Stimulated activated effector memory CD8-positive, alpha-beta T cell treated with anti-CD3 and anti-CD28 coated beads, Interleukin-12 subunit alpha, Interleukin-12 subunit beta, amount 100 ng/mL, for 72 hours (primary cell): ENCODE measurements at regions not wholly inside any gene's neighbourhood (a gene's known extent, or its start where the extent isn't known, plus 50 kb on each side); places are given as distances from the start of the nearest gene placed in this dataset.

ENCODE experiments used
- ATAC-seq: fragments of 150-1000 bp; cut with Tn5 transposase; 2 replicates; pipeline ENCODE4 v1.10.0; 2021
- DNase-seq, 2 donors: peaks; one replicate each; pipeline ENCODE4 v3.0.0; 2021 to 2022; ENCODE audit warnings: low spot score in 2 of 2
- H3K27ac Mint-ChIP-seq: one replicate; pipeline ENCODE4 v1.8.0; 2022; ENCODE audit warnings: mild to moderate bottlenecking, mixed read lengths
- H3K36me3 Mint-ChIP-seq: one replicate; pipeline ENCODE4 v1.8.0; 2022; ENCODE audit warnings: mild to moderate bottlenecking, mixed read lengths
- H3K4me1 Mint-ChIP-seq: one replicate; pipeline ENCODE4 v1.8.0; 2022; ENCODE audit warnings: mixed read lengths
- H3K4me3 Mint-ChIP-seq: one replicate; pipeline ENCODE4 v1.8.0; 2022; ENCODE audit warnings: mild to moderate bottlenecking, mixed read lengths
- H3K9me3 Mint-ChIP-seq: one replicate; pipeline ENCODE4 v1.8.0; 2022; ENCODE audit warnings: mixed read lengths

DNA sequence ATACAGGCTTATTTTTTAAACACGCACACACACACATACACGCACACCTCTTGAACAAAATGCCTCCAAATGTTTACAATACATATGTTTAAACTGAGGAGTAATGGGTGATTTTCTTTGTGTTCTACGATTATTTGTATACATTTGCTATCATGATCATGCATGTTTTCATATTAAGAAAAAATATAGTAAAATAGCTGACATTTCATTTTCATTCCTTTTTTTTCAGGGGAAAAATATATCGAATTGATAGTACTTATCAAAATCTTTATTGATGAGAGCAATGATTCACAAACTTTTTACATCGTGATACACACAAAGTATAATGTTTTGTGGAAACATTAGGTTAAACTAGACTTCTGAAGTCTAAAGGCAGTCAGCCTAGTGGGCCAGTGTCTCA, 618.9 kb downstream of the TECRL start:
- Mint-ChIP-seq H3K4me3 (no peak overlapping the region), H3K27ac (no peak overlapping the region), H3K4me1 (no peaks in the 10 kb centered on the region), H3K36me3 (no peaks in the 10 kb centered on the region), H3K9me3 (peaks cover 28% of the 10 kb centered on the region)
- ATAC-seq (no peak), DNase-seq (no peak)

DNA sequence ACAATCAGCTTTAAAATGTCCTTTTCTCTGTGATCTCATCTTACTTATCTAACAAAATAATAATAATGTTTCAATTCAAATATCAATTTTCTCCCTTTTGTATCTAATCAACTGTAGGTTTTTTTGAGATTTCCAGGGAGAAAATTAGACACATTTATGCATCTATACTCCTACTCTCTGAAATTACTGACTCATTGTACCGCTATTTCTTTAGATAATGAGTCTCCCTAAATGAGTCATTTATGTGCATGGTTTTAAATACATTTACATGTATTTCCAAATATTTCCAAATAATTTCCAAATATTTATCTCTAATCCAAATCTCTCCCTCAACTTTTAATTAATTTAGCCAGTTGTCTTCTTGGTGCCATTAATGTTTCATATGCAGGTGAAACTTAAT, 621.0 kb downstream of the TECRL start:
- Mint-ChIP-seq H3K9me3 (peaks cover 26% of the 10 kb centered on the region), H3K27ac (no peak overlapping the region), H3K36me3 (no peaks in the 10 kb centered on the region), H3K4me1 (no peaks in the 10 kb centered on the region), H3K4me3 (no peak overlapping the region)
- no peak for DNase-seq
- no peak for ATAC-seq

DNA sequence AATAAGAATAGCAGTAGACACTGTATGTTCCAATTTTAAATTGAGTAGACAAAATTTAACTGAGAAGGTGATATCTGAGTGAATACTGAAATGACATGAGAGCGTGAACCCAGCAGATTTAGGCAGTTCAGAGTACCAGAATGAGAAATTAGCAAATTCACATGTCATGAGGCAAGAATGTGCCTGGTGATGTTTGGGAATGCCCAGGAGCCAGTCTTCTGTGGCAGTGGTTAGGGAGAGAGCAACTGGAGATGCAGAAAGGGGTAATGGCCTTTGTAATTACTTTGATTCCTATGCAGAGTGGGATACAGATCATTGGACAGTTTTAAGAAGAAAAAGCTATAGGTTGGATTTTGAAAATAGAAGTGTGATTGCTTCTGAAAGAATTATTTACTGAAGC, 621.9 kb downstream of the TECRL start:
- H3K4me3 Mint-ChIP-seq = no peak overlapping the region
- no peak overlapping the region for H3K27ac Mint-ChIP-seq
- H3K9me3 Mint-ChIP-seq = peaks cover 24% of the 10 kb centered on the region
- H3K36me3 Mint-ChIP-seq = no peaks in the 10 kb centered on the region
- H3K4me1 Mint-ChIP-seq = no peaks in the 10 kb centered on the region
- ATAC-seq (no peak), DNase-seq (no peak)

GRCh38 chr4:63786171-63786570, 623.1 kb downstream of the TECRL start:
- Mint-ChIP-seq H3K4me1 (no peaks in the 10 kb centered on the region), H3K9me3 (peaks cover 17% of the 10 kb centered on the region), H3K4me3 (no peak overlapping the region), H3K36me3 (no peaks in the 10 kb centered on the region), H3K27ac (no peak overlapping the region)
- no peak for DNase-seq
- no peak for ATAC-seq

- H3K4me3 Mint-ChIP-seq = no peak overlapping the region
- peaks cover 25% of the 10 kb centered on the region for H3K9me3 Mint-ChIP-seq
- H3K27ac Mint-ChIP-seq = no peak overlapping the region
- H3K36me3 Mint-ChIP-seq = no peaks in the 10 kb centered on the region
- no peak for DNase-seq
- H3K4me1 Mint-ChIP-seq = no peaks in the 10 kb centered on the region
- no peak for ATAC-seq
These were observed 624.4 kb downstream of the TECRL start for GRCh38 chr4:63784822-63785221.

DNA sequence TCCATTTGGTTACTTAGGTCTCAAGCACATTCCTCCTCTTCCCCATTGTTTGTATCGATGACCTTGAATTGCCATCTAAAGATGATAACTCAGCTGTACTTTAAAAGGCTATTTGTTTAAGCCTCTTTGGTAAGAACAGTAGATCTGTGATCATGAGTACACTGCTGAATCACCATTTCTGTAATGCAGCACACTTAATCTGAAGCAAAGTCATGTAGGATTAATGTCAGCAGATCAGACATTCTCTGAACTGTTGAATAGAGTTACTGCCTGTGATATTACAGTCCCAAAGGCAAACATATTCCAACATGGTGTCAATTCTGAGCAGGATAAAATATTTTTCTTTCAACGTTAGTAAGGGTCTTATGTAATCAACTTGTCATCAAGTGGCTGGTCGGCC, 631.6 kb downstream of the TECRL start:
- DNase-seq = no peak
- H3K36me3 Mint-ChIP-seq = no peaks in the 10 kb centered on the region
- no peak for ATAC-seq
- H3K9me3 Mint-ChIP-seq = peaks cover 23% of the 10 kb centered on the region
- H3K4me3 Mint-ChIP-seq = no peak overlapping the region
- H3K4me1 Mint-ChIP-seq = no peaks in the 10 kb centered on the region
- H3K27ac Mint-ChIP-seq = no peak overlapping the region

DNA sequence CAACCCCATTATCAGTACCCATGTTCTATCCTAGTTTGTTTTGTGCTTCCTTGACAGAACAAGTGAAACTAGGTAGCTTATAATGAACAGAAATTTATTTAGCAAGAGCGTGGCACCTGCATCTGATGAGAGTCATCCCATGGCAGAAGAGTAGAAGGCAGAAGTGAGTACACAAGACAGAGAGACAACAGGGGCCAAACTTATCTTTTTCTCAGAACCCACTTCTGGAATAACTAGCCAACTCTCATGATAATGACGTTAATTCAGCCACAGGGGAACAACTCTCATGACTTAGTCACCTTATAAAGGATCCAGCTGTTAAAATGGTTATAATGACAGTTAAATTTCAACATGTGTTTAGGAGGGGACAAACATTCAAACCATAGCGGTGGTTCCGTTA, 644.9 kb downstream of the TECRL start:
- Mint-ChIP-seq H3K27ac (no peak overlapping the region), H3K36me3 (no peaks in the 10 kb centered on the region), H3K4me1 (no peaks in the 10 kb centered on the region), H3K4me3 (no peak overlapping the region), H3K9me3 (peaks cover 10% of the 10 kb centered on the region)
- ATAC-seq = no peak
- no peak for DNase-seq

- peaks cover 11% of the 10 kb centered on the region for H3K9me3 Mint-ChIP-seq
- H3K4me3 Mint-ChIP-seq = no peak overlapping the region
- no peak overlapping the region for H3K27ac Mint-ChIP-seq
- DNase-seq (no peak), ATAC-seq (no peak)
- no peaks in the 10 kb centered on the region for H3K36me3 Mint-ChIP-seq
- H3K4me1 Mint-ChIP-seq = no peaks in the 10 kb centered on the region
These were observed 651.3 kb downstream of the TECRL start for GRCh38 chr4:63757929-63758328.

DNA sequence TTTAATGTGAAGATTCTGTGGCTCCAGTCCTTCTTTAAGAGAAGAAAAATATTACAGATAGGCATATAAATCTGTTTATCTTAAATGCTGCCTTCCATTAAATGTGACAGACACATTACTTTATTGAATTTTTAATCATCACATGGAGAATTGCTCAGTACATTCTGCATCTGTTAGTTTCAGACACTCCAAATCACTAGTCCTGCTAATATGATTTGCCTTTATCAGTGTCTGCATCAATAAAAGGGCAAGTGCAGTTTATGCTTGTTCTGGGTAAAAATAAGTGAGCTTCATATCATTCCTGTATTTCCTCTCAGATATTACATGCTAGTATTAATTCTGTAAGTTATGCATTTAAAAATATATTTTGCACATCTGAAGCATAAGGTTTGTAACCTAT, 666.4 kb downstream of the TECRL start:
- H3K36me3 Mint-ChIP-seq = no peaks in the 10 kb centered on the region
- DNase-seq = no peak
- no peaks in the 10 kb centered on the region for H3K4me1 Mint-ChIP-seq
- H3K9me3 Mint-ChIP-seq = peaks cover under 1% of the 10 kb centered on the region
- no peak overlapping the region for H3K27ac Mint-ChIP-seq
- no peak overlapping the region for H3K4me3 Mint-ChIP-seq
- no peak for ATAC-seq

GRCh38 chr4:63729519-63729918, 679.7 kb downstream of the TECRL start:
- Mint-ChIP-seq H3K4me1 (no peaks in the 10 kb centered on the region), H3K27ac (no peak overlapping the region), H3K9me3 (peaks cover 21% of the 10 kb centered on the region), H3K36me3 (no peaks in the 10 kb centered on the region), H3K4me3 (no peak overlapping the region)
- no peak for ATAC-seq
- no peak for DNase-seq

DNA sequence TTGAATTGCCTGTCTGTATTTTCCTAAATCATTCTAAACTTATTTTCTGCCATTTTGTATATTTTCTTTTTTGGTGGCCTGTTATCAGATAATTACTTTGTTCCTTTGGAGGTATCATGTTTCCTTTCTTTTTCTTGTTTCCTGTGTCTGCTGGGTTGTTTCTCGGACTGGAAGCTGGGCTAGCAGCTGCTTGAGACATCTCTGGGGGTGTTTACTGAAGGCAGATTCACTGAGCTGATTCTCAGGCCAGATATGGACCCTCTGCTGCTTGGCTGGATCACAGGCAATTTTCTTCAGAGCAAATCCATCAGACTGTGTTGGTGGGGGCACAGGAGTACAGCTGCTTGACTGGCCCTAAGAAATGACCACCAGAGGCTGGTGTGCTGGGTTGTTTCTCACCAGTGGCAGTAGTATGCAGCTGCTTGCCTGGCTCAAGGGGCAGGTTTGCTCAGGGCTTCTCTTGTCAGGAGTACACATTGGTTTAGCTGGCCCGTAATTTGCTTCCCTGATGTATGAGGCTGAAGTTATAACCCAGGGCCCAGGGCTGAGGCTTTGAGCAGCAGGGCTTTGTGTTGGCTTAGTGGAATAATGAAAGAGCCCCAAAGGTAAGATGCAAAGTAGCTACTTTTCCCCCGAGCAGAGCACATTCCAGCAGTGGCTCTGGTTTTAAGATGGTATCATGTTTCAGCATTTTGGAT, 680.6 kb downstream of the TECRL start:
- no peaks in the 10 kb centered on the region for H3K36me3 Mint-ChIP-seq
- H3K4me1 Mint-ChIP-seq = no peaks in the 10 kb centered on the region
- DNase-seq (no peak), ATAC-seq (no peak)
- H3K9me3 Mint-ChIP-seq = peaks cover 21% of the 10 kb centered on the region
- no peak overlapping the region for H3K4me3 Mint-ChIP-seq
- H3K27ac Mint-ChIP-seq = no peak overlapping the region

GRCh38 chr4:63717384-63717783, 691.9 kb downstream of the TECRL start:
- H3K27ac Mint-ChIP-seq = no peak overlapping the region
- H3K9me3 Mint-ChIP-seq = peaks cover 19% of the 10 kb centered on the region
- no peaks in the 10 kb centered on the region for H3K36me3 Mint-ChIP-seq
- no peak overlapping the region for H3K4me3 Mint-ChIP-seq
- H3K4me1 Mint-ChIP-seq = no peaks in the 10 kb centered on the region
- ATAC-seq (no peak), DNase-seq (no peak)

DNA sequence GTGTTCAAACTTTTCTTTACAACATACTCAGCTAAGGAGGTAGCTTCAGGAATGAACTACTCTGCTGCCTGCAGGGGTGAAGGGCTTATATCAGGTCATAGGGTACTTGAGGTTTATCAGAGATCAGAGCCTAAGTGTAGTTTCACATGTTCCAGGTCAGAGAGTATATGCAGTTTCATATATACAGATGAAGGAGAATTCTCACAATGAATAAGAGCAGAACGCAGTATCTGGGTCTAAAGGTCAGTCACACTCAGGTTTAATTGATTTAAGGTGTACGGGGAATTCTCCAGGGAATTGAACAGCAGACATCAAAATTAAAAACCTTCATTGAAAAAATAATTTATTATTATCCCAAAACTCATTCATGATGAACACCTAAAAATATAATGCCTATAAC, 700.6 kb downstream of the TECRL start:
- Mint-ChIP-seq H3K36me3 (no peaks in the 10 kb centered on the region), H3K4me3 (no peak overlapping the region), H3K4me1 (no peaks in the 10 kb centered on the region), H3K27ac (no peak overlapping the region), H3K9me3 (peaks cover 11% of the 10 kb centered on the region)
- ATAC-seq (no peak), DNase-seq (no peak)

- Mint-ChIP-seq H3K27ac (no peak overlapping the region), H3K36me3 (no peaks in the 10 kb centered on the region), H3K4me3 (no peak overlapping the region), H3K4me1 (no peaks in the 10 kb centered on the region), H3K9me3 (peaks cover 11% of the 10 kb centered on the region)
- no peak for DNase-seq
- no peak for ATAC-seq
These were observed 708.7 kb downstream of the TECRL start for GRCh38 chr4:63700569-63700968.

DNA sequence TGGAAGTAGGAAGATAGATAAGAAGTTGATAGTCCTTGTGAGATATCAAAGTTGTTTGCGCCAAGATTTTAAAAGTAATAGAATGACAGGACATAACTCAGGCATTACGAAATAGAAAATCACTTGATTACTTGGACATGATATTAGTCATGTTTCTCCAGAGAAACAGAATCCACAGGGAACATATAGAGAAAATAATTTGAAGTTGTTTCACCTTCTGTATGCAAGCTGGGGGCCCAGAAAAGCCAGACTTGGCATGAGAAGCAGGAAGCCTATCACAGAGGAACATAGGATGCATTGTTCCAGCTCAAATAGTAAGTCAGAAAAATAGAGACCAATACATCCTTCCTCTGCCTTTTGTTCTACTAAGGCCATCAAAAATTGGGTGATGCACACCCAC, 715.9 kb downstream of the TECRL start:
- DNase-seq (no peak), ATAC-seq (no peak)
- peaks cover 32% of the 10 kb centered on the region for H3K9me3 Mint-ChIP-seq
- H3K4me1 Mint-ChIP-seq = no peaks in the 10 kb centered on the region
- no peaks in the 10 kb centered on the region for H3K36me3 Mint-ChIP-seq
- no peak overlapping the region for H3K4me3 Mint-ChIP-seq
- no peak overlapping the region for H3K27ac Mint-ChIP-seq

GRCh38 chr4:63678358-63678931, 730.8 kb downstream of the TECRL start:
- no peak overlapping the region for H3K27ac Mint-ChIP-seq
- H3K4me1 Mint-ChIP-seq = no peaks in the 10 kb centered on the region
- H3K9me3 Mint-ChIP-seq = peaks cover 5% of the 10 kb centered on the region
- no peak overlapping the region for H3K4me3 Mint-ChIP-seq
- H3K36me3 Mint-ChIP-seq = no peaks in the 10 kb centered on the region
- DNase-seq = no peak
- no peak for ATAC-seq
